IPS-18a (cell line): ENCODE measurements at regions not wholly inside any gene's neighbourhood (a gene's known extent, or its start where the extent isn't known, plus 50 kb on each side); places are given as distances from the start of the nearest gene placed in this dataset.

Experiments
- H3K27ac ChIP-seq: one replicate; pipeline ENCODE4 v1.5.1; 2013; ENCODE audit warnings: low read length
- H3K27me3 ChIP-seq: one replicate; pipeline ENCODE4 v1.6.1; 2013; ENCODE audit warnings: mild to moderate bottlenecking, low read length; ENCODE audit not compliant: control insufficient read depth, insufficient read depth
- H3K36me3 ChIP-seq: one replicate; pipeline ENCODE4 v1.6.1; 2013; ENCODE audit warnings: low read depth, low read length; ENCODE audit not compliant: control insufficient read depth
- H3K4me1 ChIP-seq: one replicate; pipeline ENCODE4 v1.6.1; 2013; ENCODE audit warnings: low read depth, low read length; ENCODE audit not compliant: control insufficient read depth
- H3K4me3 ChIP-seq: one replicate; pipeline ENCODE4 v1.5.1; 2013; ENCODE audit warnings: low read length
- H3K9ac ChIP-seq: one replicate; pipeline ENCODE4 v1.6.1; 2013; ENCODE audit warnings: mild to moderate bottlenecking, low read length, moderate library complexity
- H3K9me3 ChIP-seq: one replicate; pipeline ENCODE4 v1.6.1; 2013; ENCODE audit warnings: low read depth, low read length; ENCODE audit not compliant: control insufficient read depth

DNA sequence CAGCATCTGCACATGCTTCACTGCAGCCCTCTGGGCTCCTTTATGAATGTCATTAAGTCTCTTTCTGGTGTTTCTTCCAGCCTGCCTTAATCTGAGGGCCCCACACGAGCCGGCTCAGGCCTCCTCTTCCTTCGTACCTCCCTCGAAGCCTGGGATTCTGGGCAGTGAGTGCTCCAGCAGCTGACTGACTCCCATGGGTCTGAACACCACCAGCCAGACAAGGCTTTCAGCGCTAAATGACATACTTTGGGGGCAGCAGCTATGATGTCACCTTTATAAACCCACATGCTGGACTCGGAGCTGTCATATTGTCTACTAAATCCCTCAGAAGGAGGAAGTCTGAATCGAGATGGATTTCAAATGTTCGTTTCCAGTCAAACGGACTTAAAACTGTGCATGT, 127.1 kb downstream of the TRIM29 start:
- H3K27ac ChIP-seq, result no peak overlapping the region
- H3K4me3 ChIP-seq, result no peak overlapping the region
- peaks cover 4% of the 10 kb centered on the region for H3K27me3 ChIP-seq
- H3K9me3 ChIP-seq, result no peaks in the 10 kb centered on the region
- no peaks in the 10 kb centered on the region for H3K36me3 ChIP-seq
- no peak overlapping the region for H3K9ac ChIP-seq
- H3K4me1 ChIP-seq, result peaks cover 10% of the 10 kb centered on the region

- Histone ChIP-seq H3K4me3 (no peak overlapping the region), H3K4me1 (peaks cover 10% of the 10 kb centered on the region), H3K9ac (no peak overlapping the region), H3K36me3 (no peaks in the 10 kb centered on the region), H3K27ac (no peak overlapping the region), H3K27me3 (peaks cover 4% of the 10 kb centered on the region), H3K9me3 (no peaks in the 10 kb centered on the region)
Measured at GRCh38 chr11:120009938-120010337, 128.0 kb downstream of the TRIM29 start.

- H3K9ac ChIP-seq, result no peak overlapping the region
- H3K36me3 ChIP-seq, result no peaks in the 10 kb centered on the region
- H3K9me3 ChIP-seq, result no peaks in the 10 kb centered on the region
- peaks cover 6% of the 10 kb centered on the region for H3K27me3 ChIP-seq
- no peak overlapping the region for H3K27ac ChIP-seq
- no peak overlapping the region for H3K4me3 ChIP-seq
- H3K4me1 ChIP-seq, result peaks cover 5% of the 10 kb centered on the region
Measured at GRCh38 chr11:120007144-120007543, 130.8 kb downstream of the TRIM29 start.

GRCh38 chr11:120004723-120005122, 133.2 kb downstream of the TRIM29 start:
- H3K4me3 ChIP-seq, result no peak overlapping the region
- peaks cover 5% of the 10 kb centered on the region for H3K27me3 ChIP-seq
- peaks cover 17% of the 10 kb centered on the region for H3K4me1 ChIP-seq
- H3K9ac ChIP-seq, result no peak overlapping the region
- H3K36me3 ChIP-seq, result no peaks in the 10 kb centered on the region
- H3K9me3 ChIP-seq, result no peaks in the 10 kb centered on the region
- H3K27ac ChIP-seq, result no peak overlapping the region

GRCh38 chr11:120001178-120002090, 136.5 kb downstream of the TRIM29 start:
- H3K4me1 ChIP-seq, result peaks cover 17% of the 10 kb centered on the region
- H3K4me3 ChIP-seq, result no peak overlapping the region

DNA sequence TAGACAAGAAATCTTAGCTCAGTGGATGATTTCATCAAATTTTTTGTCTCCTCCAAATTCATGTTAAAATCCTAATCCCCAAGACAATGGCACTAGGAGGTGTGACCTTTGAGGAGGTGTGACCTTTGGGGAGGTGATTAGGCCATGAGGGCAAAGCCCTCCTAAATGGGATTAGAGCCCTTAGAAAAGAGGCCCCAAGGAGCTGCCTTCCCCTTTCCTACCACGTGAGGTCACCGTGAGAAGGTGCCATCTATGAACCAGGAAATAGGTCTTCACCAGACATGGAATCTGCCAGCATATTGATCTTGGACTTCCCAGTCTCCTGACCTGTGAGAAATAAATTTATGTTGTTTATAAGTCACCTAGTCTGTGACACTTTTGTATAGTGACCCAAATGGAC, 138.7 kb downstream of the TRIM29 start:
- no peak overlapping the region for H3K4me3 ChIP-seq
- no peaks in the 10 kb centered on the region for H3K9me3 ChIP-seq
- H3K27ac ChIP-seq, result no peak overlapping the region
- H3K36me3 ChIP-seq, result no peaks in the 10 kb centered on the region
- peaks cover 17% of the 10 kb centered on the region for H3K4me1 ChIP-seq
- H3K27me3 ChIP-seq, result peaks cover 5% of the 10 kb centered on the region
- H3K9ac ChIP-seq, result no peak overlapping the region

More at GRCh38 chr11:120001178-120002090, 136.5 kb downstream of the TRIM29 start:
- H3K9me3 ChIP-seq, result no peaks in the 10 kb centered on the region
- H3K27me3 ChIP-seq, result peaks cover 5% of the 10 kb centered on the region
- H3K9ac ChIP-seq, result no peak overlapping the region
- no peak overlapping the region for H3K27ac ChIP-seq
- no peaks in the 10 kb centered on the region for H3K36me3 ChIP-seq

GRCh38 chr11:119996556-119996955, 141.4 kb downstream of the TRIM29 start:
- Histone ChIP-seq H3K9ac (no peak overlapping the region), H3K9me3 (no peaks in the 10 kb centered on the region), H3K36me3 (no peaks in the 10 kb centered on the region), H3K27ac (no peak overlapping the region), H3K27me3 (no peaks in the 10 kb centered on the region), H3K4me1 (peaks cover 17% of the 10 kb centered on the region), H3K4me3 (no peak overlapping the region)

DNA sequence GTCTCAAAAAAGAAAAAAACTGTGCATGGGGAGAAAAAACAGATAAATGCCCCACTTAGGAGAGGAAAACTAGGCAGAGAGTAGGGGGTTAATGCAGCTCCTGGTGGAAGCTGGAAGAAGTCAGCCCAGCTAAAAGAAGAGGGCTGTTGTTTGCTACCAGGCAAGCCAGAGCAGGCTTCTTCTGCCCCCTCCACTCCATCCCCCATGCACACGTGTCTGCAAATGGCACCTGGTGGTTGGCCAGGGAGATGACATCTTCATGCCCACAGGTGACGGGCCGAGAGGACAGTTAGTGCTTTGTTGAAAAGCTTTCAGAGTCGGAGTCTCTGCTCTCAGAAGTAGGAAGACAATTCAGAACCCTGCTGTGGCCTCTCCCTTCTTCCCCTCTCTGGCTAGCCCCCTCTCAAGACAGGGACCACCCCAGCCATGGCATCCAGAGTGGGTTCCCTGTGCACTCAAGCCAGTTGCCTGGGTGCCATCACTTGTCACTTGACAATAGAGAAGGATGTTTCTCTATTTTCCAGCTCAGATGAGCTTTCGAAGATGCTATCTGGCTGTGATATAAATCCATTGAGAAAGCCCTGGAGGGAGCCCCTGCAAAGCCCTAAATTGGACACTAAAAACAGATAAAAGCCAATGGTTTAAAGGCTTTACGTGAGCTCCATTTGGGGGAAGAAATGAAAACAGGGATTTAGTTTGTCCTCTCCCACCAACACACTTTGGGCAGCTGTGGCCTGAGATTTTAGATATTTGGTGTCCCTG, 142.0 kb downstream of the TRIM29 start:
- no peaks in the 10 kb centered on the region for H3K27me3 ChIP-seq
- no peak overlapping the region for H3K9ac ChIP-seq
- H3K27ac ChIP-seq, result no peak overlapping the region
- H3K4me1 ChIP-seq, result peaks cover 11% of the 10 kb centered on the region
- no peak overlapping the region for H3K4me3 ChIP-seq
- H3K9me3 ChIP-seq, result no peaks in the 10 kb centered on the region
- H3K36me3 ChIP-seq, result no peaks in the 10 kb centered on the region

DNA sequence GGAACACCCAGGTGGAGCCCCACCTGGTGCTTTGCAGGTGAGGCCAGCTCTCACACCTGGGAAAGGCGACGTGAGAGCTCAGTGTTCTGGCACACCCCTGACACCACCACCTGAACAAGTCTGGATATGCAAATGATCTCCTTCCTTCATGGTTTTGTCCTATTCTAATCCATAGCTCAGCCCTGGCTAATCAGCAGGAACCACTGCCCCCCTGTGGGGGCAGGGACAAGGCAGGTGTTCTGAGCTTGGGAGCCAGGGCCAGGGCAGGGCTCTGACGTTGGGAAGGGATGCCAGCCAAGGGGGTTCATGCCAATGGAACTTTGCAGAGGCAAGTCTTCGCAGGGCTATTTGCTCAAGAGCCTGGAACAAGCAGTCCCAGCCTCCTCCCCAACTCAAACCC, 144.2 kb downstream of the TRIM29 start:
- Histone ChIP-seq H3K27me3 (no peaks in the 10 kb centered on the region), H3K4me1 (peaks cover 8% of the 10 kb centered on the region), H3K36me3 (no peaks in the 10 kb centered on the region), H3K9ac (no peak overlapping the region), H3K27ac (no peak overlapping the region), H3K9me3 (no peaks in the 10 kb centered on the region), H3K4me3 (no peak overlapping the region)

- no peaks in the 10 kb centered on the region for H3K36me3 ChIP-seq
- H3K4me1 ChIP-seq, result peaks cover 8% of the 10 kb centered on the region
- H3K4me3 ChIP-seq, result no peak overlapping the region
- no peaks in the 10 kb centered on the region for H3K27me3 ChIP-seq
- no peaks in the 10 kb centered on the region for H3K9me3 ChIP-seq
- no peak overlapping the region for H3K9ac ChIP-seq
- H3K27ac ChIP-seq, result no peak overlapping the region
Measured at GRCh38 chr11:119992171-119993051, 145.5 kb downstream of the TRIM29 start.

- no peaks in the 10 kb centered on the region for H3K9me3 ChIP-seq
- H3K4me3 ChIP-seq, result no peak overlapping the region
- H3K27ac ChIP-seq, result no peak overlapping the region
- no peaks in the 10 kb centered on the region for H3K27me3 ChIP-seq
- peaks cover 8% of the 10 kb centered on the region for H3K4me1 ChIP-seq
- no peaks in the 10 kb centered on the region for H3K36me3 ChIP-seq
- H3K9ac ChIP-seq, result no peak overlapping the region
Measured at GRCh38 chr11:119991669-119992068, 146.2 kb downstream of the TRIM29 start.
